NCI-H2171 treated with DMSO at 0.1 percent for 48 hours (cell line): ENCODE measurements at regions not wholly inside any gene's neighbourhood (a gene's known extent, or its start where the extent isn't known, plus 50 kb on each side); places are given as distances from the start of the nearest gene placed in this dataset.

Experiments used
- DNase-seq: peaks from one replicate; lab custom pipeline; 2025; lab: John Stamatoyannopoulos, UW

DNA sequence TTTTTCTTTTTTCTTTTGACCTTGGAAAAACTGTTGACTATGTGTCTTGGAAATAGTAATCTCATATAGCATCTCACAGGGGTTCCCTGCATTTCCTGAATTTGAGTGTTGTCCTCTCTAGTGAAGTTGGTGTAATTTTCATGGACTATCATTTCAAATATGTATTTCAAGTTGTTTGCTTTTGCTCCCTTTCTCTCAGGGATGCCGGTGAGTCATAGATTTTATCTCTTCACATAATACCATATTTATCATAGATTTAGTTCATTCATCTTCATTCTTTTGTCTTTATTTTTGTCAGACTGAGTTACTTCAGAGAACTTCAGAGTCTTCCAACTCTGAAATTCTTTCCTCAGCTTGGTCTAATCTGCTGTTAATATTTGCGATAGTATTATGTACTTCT is 1320.6 kb downstream of the LRFN5 start:
- no peak for DNase-seq

DNA sequence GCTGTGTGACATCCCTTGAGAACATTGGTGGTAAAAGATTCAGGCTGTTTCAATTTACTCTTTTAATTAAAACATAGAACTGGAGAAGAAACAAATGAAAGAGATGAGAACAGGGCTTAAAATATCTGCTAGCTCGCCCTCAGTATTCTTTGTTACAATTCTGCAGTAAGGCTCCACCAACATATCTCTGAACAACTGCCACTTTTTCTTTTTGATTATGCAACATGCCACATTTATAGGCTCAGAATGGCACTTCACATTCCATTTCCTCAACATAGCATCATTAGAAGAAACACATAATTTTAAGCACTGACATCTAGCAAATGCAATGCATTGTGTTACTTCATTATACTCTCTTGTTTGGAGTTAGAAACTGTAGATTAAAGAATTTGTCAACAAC is 1315.2 kb downstream of the LRFN5 start:
- DNase-seq: no peak

DNA sequence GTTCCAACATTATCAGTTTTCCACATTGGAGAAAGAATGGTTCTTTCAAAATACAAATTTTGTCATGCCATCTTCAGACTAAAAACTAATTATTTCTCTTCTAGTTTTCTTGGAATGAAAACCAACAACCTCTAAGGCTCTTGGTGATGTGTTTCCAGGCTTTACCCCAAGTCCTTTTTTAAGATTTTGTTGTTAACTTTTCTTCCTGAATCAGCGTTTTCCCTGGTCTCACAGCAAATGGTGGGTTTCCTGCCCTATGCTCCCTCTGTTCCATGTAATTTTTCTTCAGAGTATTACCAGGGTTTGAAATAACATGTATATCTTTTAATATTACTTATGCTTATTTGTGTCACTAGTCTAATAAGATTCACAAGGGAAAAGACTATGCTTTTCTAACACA is 1311.9 kb downstream of the LRFN5 start:
- no peak for DNase-seq

DNA sequence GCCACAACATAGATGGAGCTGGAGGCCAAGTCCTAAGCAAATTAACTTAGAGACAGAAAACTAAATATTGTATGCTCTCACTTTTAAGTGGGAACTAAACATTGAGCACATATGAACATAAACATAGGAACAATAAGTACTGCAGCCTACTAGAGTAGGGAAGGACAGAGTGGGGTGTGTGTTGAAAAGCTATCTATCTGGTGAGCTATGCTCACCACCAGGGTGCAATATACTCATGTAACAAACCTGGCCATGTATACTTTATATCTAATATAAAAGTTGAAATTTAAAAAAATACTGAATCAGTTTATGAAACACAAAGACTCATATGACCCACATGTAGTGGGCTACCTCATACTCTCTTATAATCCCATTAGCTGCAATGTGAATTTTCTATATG is 1305.0 kb downstream of the LRFN5 start:
- DNase-seq: no peak

DNA sequence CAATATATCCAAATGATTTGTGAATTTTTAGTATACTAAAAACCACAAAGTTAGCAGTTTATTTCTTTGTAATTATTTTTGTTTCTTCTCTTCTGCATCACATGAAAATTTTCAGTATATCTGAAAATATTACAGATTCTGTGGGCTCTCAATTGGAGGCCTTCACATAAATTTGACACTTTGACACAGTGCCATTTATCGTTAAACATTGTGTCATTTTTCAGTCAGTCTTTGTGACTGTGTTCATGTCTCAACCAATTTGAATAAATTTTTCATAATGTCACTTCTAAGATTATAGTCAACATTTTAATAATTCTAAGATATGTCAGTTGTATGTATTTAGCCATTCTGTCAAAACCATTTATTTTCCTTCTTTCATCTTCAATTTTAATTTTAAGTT is 1303.0 kb downstream of the LRFN5 start:
- DNase-seq: no peak

DNA sequence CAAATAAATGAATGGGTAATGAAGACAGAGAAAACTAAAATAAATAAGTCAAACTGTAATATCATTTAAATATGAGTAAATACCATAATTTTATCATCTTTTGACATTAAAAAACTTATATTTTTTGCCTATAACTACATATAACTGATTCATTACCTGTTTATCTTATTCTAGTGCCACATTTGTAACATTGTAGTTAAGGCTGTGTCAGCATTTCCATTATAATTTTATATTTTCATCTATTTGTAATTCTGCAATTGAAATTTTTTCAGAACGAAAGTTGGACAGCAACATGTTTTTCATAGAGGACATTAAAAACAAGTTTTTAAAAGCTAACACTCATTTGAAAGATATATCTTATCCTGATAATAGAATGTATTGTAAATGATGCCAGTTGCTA is 1286.5 kb downstream of the LRFN5 start:
- DNase-seq: no peak

DNA sequence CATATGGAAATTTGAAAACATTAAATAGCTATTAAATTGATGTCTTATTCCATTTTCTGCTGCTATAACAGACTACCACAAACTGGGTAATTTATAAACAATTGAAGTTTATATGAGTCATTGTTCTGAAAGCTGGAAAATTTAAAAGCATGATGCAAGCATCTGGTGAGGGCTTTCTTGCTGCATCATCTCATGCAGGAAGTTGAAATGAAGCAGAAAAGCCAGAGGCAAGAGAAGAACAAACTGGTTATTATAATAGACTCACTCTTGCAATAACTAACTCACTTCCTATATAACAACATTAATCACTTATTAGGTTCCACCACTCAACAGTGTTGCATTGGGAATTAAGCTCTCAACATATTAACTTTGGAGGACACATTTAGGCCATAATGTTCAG is 1277.4 kb downstream of the LRFN5 start:
- DNase-seq: no peak

DNA sequence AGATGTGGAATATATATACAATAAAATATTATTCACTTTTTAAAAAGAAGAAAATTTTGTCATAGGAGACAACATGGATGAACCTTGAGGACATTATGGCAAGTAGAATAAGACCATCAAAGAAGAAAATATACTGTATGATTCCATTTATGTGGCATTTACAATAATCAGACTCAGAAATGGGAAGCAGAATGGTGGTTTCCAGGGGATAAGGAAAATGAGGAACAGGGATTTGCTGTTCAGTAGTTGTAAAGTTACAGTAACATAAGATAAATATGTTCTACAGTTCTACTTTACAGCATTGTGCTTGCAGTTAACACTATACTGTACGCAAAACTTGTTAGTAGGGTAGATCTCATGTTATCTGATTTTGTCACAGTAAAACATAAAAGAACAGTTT is 1271.0 kb downstream of the LRFN5 start:
- DNase-seq: no peak

DNA sequence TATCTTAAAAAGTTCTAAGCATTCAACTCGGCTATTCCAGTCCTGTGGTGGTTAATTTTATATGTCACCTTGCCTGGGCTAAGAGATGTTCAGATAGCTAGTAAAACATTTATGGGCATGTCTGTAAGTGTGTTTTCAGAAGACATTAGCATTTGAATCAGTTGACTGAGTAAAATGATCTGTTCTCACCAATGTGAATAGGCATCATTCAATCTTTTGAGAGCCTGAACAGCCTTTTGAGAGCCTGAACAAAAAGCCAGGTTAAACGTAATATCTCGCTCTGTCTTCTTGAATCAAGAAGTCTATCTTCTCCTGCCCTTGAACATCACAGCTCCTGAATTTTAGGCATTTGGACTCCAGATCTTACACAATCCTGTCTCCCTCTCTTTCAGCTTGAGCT is 1266.1 kb downstream of the LRFN5 start:
- no peak for DNase-seq

DNA sequence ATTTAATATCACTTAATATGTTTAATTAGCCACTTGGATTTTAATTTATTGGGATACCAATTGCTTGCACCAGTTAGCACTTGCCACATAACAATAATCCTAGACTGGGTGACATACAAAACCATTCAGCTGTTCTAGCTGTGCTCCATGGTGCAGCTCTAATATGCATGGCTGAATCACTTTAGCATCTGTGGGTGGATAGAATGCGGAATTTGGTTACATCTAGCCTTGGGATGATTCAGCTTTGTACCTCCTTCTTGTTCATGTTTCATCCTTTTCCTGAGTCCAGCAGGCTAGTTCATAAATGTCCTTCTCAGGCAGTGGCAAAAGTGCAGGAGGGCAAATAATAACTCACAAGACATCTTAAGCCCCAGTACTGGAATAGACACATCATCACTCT is 1263.0 kb downstream of the LRFN5 start:
- DNase-seq: peak; percentile 55

DNA sequence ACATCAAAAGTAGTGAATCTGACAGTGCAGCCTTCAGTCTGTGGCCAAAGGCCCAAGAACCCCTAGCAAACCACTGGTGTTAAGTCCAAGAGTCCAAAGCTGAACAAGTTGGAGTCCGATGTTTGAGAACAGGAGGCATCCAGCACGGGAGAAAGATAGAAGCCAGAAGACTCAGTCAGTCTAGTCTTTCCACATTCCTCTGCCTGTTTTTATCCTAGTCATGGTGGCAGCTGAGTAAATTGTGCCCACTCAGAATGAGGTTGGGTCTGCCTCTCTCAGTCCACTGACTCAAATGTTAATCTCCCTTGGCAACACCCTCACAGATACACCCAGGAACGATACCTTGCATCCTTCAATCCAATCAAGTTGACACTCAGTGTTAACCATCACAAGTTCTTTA is 1255.4 kb downstream of the LRFN5 start:
- DNase-seq: no peak

DNA sequence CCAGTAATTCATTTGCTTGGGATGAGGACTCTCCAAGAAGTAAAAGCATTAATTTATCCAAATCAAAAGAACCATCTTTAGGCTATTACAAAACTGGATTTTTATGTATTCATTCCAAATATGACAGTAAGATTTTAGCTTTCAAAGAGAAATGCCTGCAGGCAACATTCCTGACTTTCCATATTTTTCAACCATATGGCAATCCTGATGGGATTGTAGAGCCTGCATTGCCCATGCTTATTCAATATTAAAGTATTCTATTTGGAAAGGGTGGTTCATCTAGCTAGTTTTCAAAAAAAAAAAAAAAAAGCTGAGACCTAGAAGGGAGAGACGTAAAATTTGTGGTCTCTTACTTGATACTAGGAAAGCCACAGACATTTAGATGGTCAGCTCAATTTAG is 1253.7 kb downstream of the LRFN5 start:
- no peak for DNase-seq

DNA sequence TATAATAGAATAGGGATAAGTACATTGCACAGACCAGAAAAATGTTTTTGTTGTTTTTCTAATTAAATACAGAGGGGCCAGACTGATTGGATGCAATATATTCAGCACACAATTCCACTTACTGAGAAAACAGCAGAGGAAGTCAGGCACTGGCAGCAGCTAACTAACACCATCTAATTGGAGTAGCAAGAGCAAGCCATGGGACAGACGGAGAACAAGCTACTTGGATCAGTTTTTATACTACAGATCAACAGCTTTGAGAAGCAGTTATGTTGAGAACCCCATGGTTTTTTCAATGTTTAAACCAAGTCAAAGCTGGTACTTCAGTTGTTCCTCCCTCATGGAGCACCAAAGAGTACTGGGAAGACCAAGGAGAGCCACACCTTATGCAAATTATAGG is 1249.4 kb downstream of the LRFN5 start:
- DNase-seq: no peak

DNA sequence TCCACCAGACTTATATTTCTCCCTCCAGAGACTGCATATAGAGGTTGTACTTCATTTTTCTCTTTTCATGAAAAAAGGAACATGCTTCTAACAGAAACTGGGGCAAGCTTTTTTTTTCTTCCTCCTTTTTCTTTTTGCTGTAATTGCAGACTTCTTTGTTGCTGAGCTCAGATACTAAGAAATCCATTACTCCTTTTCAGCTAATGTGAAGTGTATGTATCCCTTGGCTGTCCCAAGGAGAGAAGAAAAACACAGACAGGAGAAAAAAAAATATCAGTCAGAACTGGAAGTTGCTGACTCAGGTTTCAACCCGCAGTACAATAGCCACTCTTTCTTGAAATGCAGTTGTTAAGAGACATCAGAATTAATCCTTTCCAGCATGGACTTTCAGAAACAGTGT is 1248.4 kb downstream of the LRFN5 start:
- no peak for DNase-seq

DNA sequence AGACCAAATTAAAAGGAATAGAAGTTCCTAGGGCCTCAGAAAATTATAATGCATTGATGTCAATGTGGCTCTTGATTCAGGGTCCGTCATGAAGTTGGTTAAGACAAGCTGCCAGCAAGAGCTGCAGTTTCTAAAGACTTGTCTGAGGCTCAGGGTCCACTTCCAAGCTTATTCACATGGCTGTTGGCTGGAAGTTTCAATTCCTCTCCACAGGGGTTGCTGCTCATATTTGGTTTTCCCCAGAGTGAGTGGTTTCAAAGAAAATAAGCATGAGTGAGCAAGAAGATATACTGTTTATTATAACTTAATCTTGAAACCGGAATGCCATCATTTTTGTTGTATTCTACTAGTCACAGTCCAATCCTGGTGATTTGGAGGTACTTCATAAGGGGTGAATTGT is 1247.4 kb downstream of the LRFN5 start:
- no peak for DNase-seq

DNA sequence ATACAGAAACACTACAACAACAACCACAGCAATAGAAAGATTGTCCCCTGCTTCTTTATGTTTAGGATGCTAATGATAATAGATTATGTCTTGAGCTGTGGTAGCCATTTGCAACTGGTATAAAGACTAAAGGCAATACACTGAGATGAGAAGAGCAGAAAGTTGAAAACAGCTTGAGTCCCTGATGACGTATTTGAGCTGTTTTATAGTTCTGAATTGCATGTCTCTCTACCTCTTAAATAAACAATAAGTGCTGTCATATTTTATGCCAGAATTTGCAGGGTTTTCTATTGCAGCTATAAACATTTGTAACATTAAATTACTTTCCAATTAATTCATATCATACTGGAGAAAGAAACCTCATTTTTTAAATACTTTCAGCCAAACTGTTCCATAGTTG is 1242.0 kb downstream of the LRFN5 start:
- no peak for DNase-seq

DNA sequence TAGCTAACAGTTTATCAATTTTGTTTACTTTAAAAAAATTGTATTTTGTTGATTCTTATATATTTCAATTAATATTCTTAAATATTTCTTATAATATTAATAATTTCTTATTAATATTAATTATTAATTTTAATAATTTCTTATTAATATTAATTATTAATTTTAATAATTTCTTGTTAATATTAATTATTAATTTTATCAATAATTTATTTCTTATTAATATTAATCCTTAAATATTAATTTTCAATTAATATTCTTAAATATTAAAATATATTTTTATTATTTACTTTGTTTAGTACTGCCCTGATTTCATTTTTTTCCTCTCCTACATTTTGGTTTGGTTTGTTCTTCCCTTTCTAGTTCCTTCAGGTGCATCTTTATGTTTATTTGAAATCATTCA is 1208.1 kb downstream of the LRFN5 start:
- DNase-seq: no peak

DNA sequence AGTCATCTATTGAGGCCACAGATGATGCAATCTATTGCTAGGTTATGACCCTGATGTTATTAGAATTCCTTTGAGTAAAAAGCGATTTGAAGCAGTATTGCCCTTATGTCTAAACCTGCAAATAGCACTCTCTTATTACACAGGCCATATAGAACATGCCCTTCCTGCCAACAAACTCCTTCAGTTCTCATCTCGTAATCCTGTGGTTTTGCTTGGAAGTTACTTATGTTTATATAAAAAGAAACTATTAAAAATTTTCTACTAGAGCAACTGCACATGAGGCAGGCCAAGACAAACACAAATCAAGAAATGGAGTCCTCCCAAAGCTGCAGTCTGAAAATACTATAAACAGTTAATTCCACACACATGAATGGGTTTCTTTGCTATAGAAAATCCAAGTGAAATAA is 1200.2 kb downstream of the LRFN5 start:
- DNase-seq: no peak

DNA sequence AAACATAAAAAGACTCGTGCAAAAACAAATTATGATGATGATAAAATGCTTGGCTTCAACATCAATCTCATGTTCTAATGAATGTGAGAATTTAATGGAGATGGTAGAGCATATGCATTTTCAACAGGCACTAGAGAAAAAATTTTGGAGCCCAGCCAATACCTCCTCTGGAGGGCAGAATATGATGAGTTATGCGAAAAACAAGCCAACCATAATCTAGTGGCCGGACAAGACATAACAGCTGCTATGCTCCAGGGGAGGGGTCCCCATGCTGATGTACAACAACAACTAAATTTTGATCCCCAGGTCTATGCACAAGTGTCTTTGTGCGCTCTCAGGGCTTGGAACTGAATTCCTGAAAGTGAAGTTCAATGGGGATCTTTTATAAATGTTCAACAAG is 1197.5 kb downstream of the LRFN5 start:
- DNase-seq: peak; percentile 96

DNA sequence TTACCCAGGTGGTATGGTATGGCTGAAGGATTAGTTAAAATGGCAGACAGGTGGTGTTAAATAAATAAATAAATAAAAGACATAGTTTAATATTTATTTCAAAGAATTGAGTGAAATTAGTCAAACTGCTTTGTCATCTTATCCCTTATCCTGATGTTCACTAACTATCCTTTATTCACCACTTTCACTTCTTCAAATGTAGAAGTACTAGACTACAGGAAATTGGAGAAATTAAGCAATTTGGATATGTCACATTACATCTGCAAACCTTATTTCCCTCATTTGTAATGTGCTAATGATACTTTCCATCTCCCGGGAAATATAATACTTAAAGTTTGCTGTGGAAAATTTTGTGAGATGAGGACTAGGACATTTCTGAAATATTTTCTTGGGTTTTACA is 1195.7 kb downstream of the LRFN5 start:
- no peak for DNase-seq

DNA sequence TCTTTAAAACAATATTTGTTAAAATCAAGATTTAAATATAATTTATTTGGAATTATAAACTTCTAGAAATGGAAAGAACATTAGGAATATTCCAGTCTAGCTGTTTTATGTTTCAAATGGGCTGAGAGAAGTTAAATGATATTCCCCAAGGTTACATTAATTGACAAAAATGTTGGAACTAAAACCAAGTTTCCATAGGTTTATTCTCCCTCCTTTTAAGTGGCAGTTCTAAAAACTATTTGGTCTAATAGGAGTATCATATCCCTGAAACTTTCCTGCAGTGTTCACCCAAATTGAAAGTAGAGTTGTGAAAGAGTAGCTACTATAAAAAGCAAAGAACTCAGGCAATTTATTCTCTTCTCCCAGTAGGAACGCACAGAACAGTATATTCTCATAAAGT is 1185.5 kb downstream of the LRFN5 start:
- no peak for DNase-seq

DNA sequence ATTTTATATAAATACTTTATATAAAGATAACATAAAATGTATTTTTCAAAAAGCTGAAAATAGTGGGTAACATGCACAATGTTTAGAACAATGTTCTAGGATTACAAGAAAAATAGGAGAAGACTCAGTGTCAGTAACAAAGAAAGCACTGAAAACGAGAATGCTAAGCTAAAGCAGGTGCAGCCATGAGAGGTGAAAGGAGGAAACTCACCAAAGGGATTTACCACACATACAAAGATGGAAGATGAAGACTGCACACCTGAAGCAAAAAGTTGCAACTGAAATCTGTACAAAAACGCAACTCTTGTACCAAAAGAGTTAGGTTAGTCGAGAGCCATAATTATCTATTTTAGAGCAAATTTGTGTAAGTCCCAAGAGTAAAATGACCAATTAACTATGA is 1176.1 kb downstream of the LRFN5 start:
- no peak for DNase-seq

DNA sequence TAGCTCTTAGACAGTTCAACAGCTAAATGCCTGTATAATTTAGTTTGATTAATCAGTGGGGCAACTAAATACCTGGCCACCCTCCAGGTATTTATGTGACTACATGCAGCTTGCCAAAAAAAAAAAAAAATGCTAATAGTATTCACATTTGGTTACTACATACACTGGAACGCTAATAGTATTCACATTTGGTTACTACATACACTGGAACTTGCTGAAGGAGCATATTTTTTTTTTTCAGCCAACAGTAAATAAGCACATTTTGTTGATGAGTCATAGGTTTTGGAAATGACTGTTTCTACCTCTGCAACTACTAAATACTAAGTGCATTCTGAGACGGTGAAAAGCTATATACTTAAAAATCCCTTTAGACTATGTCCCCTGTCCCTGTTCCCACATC is 1172.3 kb downstream of the LRFN5 start:
- peak; percentile 22 for DNase-seq

DNA sequence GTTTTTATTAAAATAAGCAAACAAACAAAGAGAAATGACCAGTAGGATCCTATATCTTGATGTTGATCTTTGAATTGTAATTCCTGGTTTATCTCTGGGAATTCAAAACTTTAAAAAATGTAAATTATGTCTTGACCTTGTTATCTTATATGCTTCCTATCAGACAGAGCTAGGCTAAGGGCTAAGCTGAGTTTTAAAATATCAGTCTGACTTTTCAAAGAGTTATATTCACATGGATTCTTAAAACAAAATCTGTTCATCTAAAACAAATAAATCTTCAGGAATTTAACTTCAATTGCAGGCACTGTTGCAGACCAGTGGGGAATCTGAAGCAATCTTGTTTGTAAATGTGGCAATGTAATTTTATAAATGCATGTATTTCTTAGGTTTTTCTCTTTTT is 1144.1 kb downstream of the LRFN5 start:
- no peak for DNase-seq

DNA sequence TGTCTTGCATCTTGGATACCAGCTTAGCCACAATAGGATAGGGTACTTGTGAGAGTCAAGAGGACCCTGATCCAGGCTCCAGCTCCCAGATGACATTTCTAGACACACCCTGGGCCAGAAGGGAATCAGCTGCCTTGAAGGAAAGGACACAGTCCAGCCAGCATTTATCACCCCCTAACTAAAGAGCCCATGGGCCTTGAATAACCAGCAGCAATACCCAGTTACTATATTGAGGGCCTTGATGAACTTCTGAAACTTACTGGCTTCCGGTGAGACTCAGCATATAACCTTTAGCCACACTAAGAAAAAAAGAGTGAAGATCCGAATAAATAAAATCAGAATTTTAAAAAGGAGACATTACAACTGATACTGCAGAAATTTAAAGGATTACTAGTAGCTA is 1135.4 kb downstream of the LRFN5 start:
- no peak for DNase-seq
